Stimulated activated effector memory CD8-positive, alpha-beta T cell treated with anti-CD3 and anti-CD28 coated beads, Interleukin-12 subunit alpha, Interleukin-12 subunit beta, amount 100 ng/mL, for 72 hours (primary cell): ENCODE measurements at regions not wholly inside any gene's neighbourhood (a gene's known extent, or its start where the extent isn't known, plus 50 kb on each side); places are given as distances from the start of the nearest gene placed in this dataset.

Experiments used
- ATAC-seq: fragments of 150-1000 bp; cut with Tn5 transposase; 2 replicates; pipeline ENCODE4 v1.10.0; 2021
- DNase-seq, 2 donors: peaks; one replicate each; pipeline ENCODE4 v3.0.0; 2021 to 2022; ENCODE audit warnings: low spot score in 2 of 2
- H3K27ac Mint-ChIP-seq: one replicate; pipeline ENCODE4 v1.8.0; 2022; ENCODE audit warnings: mild to moderate bottlenecking, mixed read lengths
- H3K36me3 Mint-ChIP-seq: one replicate; pipeline ENCODE4 v1.8.0; 2022; ENCODE audit warnings: mild to moderate bottlenecking, mixed read lengths
- H3K4me1 Mint-ChIP-seq: one replicate; pipeline ENCODE4 v1.8.0; 2022; ENCODE audit warnings: mixed read lengths
- H3K4me3 Mint-ChIP-seq: one replicate; pipeline ENCODE4 v1.8.0; 2022; ENCODE audit warnings: mild to moderate bottlenecking, mixed read lengths
- H3K9me3 Mint-ChIP-seq: one replicate; pipeline ENCODE4 v1.8.0; 2022; ENCODE audit warnings: mixed read lengths

GRCh38 chr17:72031219-72031884, 89.5 kb upstream of the SOX9 start:
- no peak overlapping the region for H3K27ac Mint-ChIP-seq
- ATAC-seq (no peak), DNase-seq (no peak)
- no peaks in the 10 kb centered on the region for H3K36me3 Mint-ChIP-seq
- H3K4me3 Mint-ChIP-seq: no peak overlapping the region
- H3K4me1 Mint-ChIP-seq: peaks cover 11% of the 10 kb centered on the region
- peaks cover 3% of the 10 kb centered on the region for H3K9me3 Mint-ChIP-seq

GRCh38 chr17:72033334-72033733, 87.5 kb upstream of the SOX9 start:
- no peak for ATAC-seq
- H3K4me3 Mint-ChIP-seq: no peak overlapping the region

GRCh38 chr17:72034000-72034399, 86.8 kb upstream of the SOX9 start:
- Mint-ChIP-seq H3K27ac (no peak overlapping the region), H3K9me3 (peaks cover 3% of the 10 kb centered on the region), H3K4me1 (peaks cover 11% of the 10 kb centered on the region), H3K36me3 (no peaks in the 10 kb centered on the region), H3K4me3 (no peak overlapping the region)
- DNase-seq: no peak
- no peak for ATAC-seq

More at GRCh38 chr17:72033334-72033733, 87.5 kb upstream of the SOX9 start:
- Mint-ChIP-seq H3K36me3 (no peaks in the 10 kb centered on the region), H3K27ac (no peak overlapping the region), H3K9me3 (peaks cover 3% of the 10 kb centered on the region), H3K4me1 (peaks cover 11% of the 10 kb centered on the region)
- no peak for DNase-seq

GRCh38 chr17:72038427-72038826, 82.4 kb upstream of the SOX9 start:
- DNase-seq (no peak), ATAC-seq (no peak)
- no peaks in the 10 kb centered on the region for H3K36me3 Mint-ChIP-seq
- no peak overlapping the region for H3K4me3 Mint-ChIP-seq
- H3K27ac Mint-ChIP-seq: no peak overlapping the region
- H3K4me1 Mint-ChIP-seq: no peaks in the 10 kb centered on the region
- H3K9me3 Mint-ChIP-seq: peaks cover 2% of the 10 kb centered on the region

- ATAC-seq: no peak
- H3K36me3 Mint-ChIP-seq: no peaks in the 10 kb centered on the region
- no peak overlapping the region for H3K4me3 Mint-ChIP-seq
- no peak overlapping the region for H3K27ac Mint-ChIP-seq
- H3K9me3 Mint-ChIP-seq: peaks cover 2% of the 10 kb centered on the region
- H3K4me1 Mint-ChIP-seq: no peaks in the 10 kb centered on the region
- no peak for DNase-seq
Measured at GRCh38 chr17:72039490-72039889, 81.3 kb upstream of the SOX9 start.

- Mint-ChIP-seq H3K27ac (no peak overlapping the region), H3K4me1 (no peaks in the 10 kb centered on the region), H3K36me3 (no peaks in the 10 kb centered on the region), H3K4me3 (no peak overlapping the region), H3K9me3 (peaks cover 5% of the 10 kb centered on the region)
- no peak for ATAC-seq
- DNase-seq: no peak
Measured at GRCh38 chr17:72046178-72046577, 74.6 kb upstream of the SOX9 start.

- no peaks in the 10 kb centered on the region for H3K36me3 Mint-ChIP-seq
- H3K27ac Mint-ChIP-seq: no peak overlapping the region
- H3K4me1 Mint-ChIP-seq: no peaks in the 10 kb centered on the region
- H3K9me3 Mint-ChIP-seq: peaks cover 5% of the 10 kb centered on the region
- no peak for DNase-seq
- no peak overlapping the region for H3K4me3 Mint-ChIP-seq
- no peak for ATAC-seq
Measured at GRCh38 chr17:72046643-72047612, 73.9 kb upstream of the SOX9 start.

GRCh38 chr17:72049914-72050313, 70.9 kb upstream of the SOX9 start:
- no peak for ATAC-seq
- no peak for DNase-seq
- peaks cover 8% of the 10 kb centered on the region for H3K9me3 Mint-ChIP-seq
- no peak overlapping the region for H3K27ac Mint-ChIP-seq
- H3K36me3 Mint-ChIP-seq: no peaks in the 10 kb centered on the region
- H3K4me1 Mint-ChIP-seq: no peaks in the 10 kb centered on the region
- no peak overlapping the region for H3K4me3 Mint-ChIP-seq

GRCh38 chr17:72053036-72053435, 67.8 kb upstream of the SOX9 start:
- H3K36me3 Mint-ChIP-seq: no peaks in the 10 kb centered on the region
- no peak for DNase-seq
- no peak for ATAC-seq
- H3K27ac Mint-ChIP-seq: no peak overlapping the region
- no peaks in the 10 kb centered on the region for H3K4me1 Mint-ChIP-seq
- peaks cover 8% of the 10 kb centered on the region for H3K9me3 Mint-ChIP-seq
- no peak overlapping the region for H3K4me3 Mint-ChIP-seq

GRCh38 chr17:72053449-72053848, 67.4 kb upstream of the SOX9 start:
- no peak overlapping the region for H3K27ac Mint-ChIP-seq
- H3K9me3 Mint-ChIP-seq: peaks cover 8% of the 10 kb centered on the region
- DNase-seq (no peak), ATAC-seq (no peak)
- H3K4me1 Mint-ChIP-seq: no peaks in the 10 kb centered on the region
- no peaks in the 10 kb centered on the region for H3K36me3 Mint-ChIP-seq
- no peak overlapping the region for H3K4me3 Mint-ChIP-seq

GRCh38 chr17:72056155-72056554, 64.7 kb upstream of the SOX9 start:
- no peak for ATAC-seq
- no peaks in the 10 kb centered on the region for H3K4me1 Mint-ChIP-seq
- no peak overlapping the region for H3K4me3 Mint-ChIP-seq
- no peaks in the 10 kb centered on the region for H3K36me3 Mint-ChIP-seq
- no peak for DNase-seq
- no peak overlapping the region for H3K27ac Mint-ChIP-seq
- peaks cover 3% of the 10 kb centered on the region for H3K9me3 Mint-ChIP-seq

GRCh38 chr17:72056727-72057290, 64.0 kb upstream of the SOX9 start:
- Mint-ChIP-seq H3K4me1 (no peaks in the 10 kb centered on the region), H3K9me3 (peaks cover 3% of the 10 kb centered on the region), H3K4me3 (no peak overlapping the region), H3K27ac (no peak overlapping the region), H3K36me3 (no peaks in the 10 kb centered on the region)
- DNase-seq (no peak), ATAC-seq (no peak)

GRCh38 chr17:72060084-72060483, 60.7 kb upstream of the SOX9 start:
- Mint-ChIP-seq H3K4me3 (no peak overlapping the region), H3K27ac (no peak overlapping the region), H3K36me3 (no peaks in the 10 kb centered on the region), H3K4me1 (no peaks in the 10 kb centered on the region), H3K9me3 (no peaks in the 10 kb centered on the region)
- ATAC-seq (no peak), DNase-seq (no peak)

GRCh38 chr17:72063262-72063661, 57.6 kb upstream of the SOX9 start:
- H3K36me3 Mint-ChIP-seq: no peaks in the 10 kb centered on the region
- H3K27ac Mint-ChIP-seq: no peak overlapping the region
- H3K4me1 Mint-ChIP-seq: no peaks in the 10 kb centered on the region
- no peak for ATAC-seq
- no peak overlapping the region for H3K4me3 Mint-ChIP-seq
- DNase-seq: no peak
- peaks cover 8% of the 10 kb centered on the region for H3K9me3 Mint-ChIP-seq

GRCh38 chr17:72063756-72064450, 56.9 kb upstream of the SOX9 start:
- H3K4me1 Mint-ChIP-seq: no peaks in the 10 kb centered on the region
- H3K4me3 Mint-ChIP-seq: no peak overlapping the region
- H3K9me3 Mint-ChIP-seq: peaks cover 8% of the 10 kb centered on the region
- no peak for ATAC-seq
- no peak overlapping the region for H3K27ac Mint-ChIP-seq
- no peaks in the 10 kb centered on the region for H3K36me3 Mint-ChIP-seq
- DNase-seq: no peak
